Liver (tissue), 8 donors: ENCODE measurements at regions not wholly inside any gene's neighbourhood (a gene's known extent, or its start where the extent isn't known, plus 50 kb on each side); places are given as distances from the start of the nearest gene placed in this dataset.

Experiments
- DNase-seq: peaks from one replicate; pipeline ENCODE4 v3.0.0-alpha.2; 2017; ENCODE audit warnings: low spot score
- H3K27ac ChIP-seq, 2 donors: one replicate each; pipeline ENCODE4 v1.7.0; 2013; ENCODE audit warnings: inconsistent platforms in 2 of 2, low read length in 2 of 2, control low read depth in 1 of 2, low read depth in 1 of 2, mild to moderate bottlenecking in 1 of 2
- H3K27me3 ChIP-seq, 4 donors: one replicate each; pipeline versions ENCODE4 v1.6.1 to v1.7.0; 2013; ENCODE audit warnings: low read length in 3 of 4, inconsistent platforms in 1 of 4, mild to moderate bottlenecking in 1 of 4, moderate library complexity in 1 of 4; ENCODE audit not compliant: control insufficient read depth in 4 of 4, insufficient read depth in 4 of 4
- H3K36me3 ChIP-seq, 4 donors: one replicate each; pipeline versions ENCODE4 v1.6.1 to v1.7.0; 2013; ENCODE audit warnings: low read length in 3 of 4, mild to moderate bottlenecking in 3 of 4, low read depth in 1 of 4, moderate library complexity in 1 of 4; ENCODE audit not compliant: control insufficient read depth in 4 of 4, insufficient read depth in 3 of 4
- H3K4me1 ChIP-seq, 4 donors: one replicate each; pipeline versions ENCODE4 v1.6.1 to v1.7.0; 2013; ENCODE audit warnings: low read length in 3 of 4, mild to moderate bottlenecking in 3 of 4, moderate library complexity in 1 of 4; ENCODE audit not compliant: control insufficient read depth in 4 of 4, insufficient read depth in 4 of 4
- H3K4me3 ChIP-seq, 3 donors: one replicate each; pipeline versions ENCODE4 v1.6.1 to v1.7.0; 2013; ENCODE audit warnings: low read length in 3 of 3, control low read depth in 1 of 3, low read depth in 1 of 3, mild to moderate bottlenecking in 1 of 3
- H3K9ac ChIP-seq, 2 donors: one replicate each; pipeline ENCODE4 v1.7.0; 2013; ENCODE audit warnings: low read length in 2 of 2, mild to moderate bottlenecking in 2 of 2, moderate library complexity in 2 of 2, control low read depth in 1 of 2, low read depth in 1 of 2
- H3K9me3 ChIP-seq, 4 donors: one replicate each; pipeline versions ENCODE4 v1.6.1 to v1.7.0; 2013; ENCODE audit warnings: low read length in 3 of 4; ENCODE audit not compliant: control insufficient read depth in 4 of 4
- EGR1 ChIP-seq, 2 donors: IDR thresholded peaks; 2 replicates each; pipeline ENCODE4 v1.6.1; 2016 to 2018; ENCODE audit warnings: antibody characterized with exemption in 2 of 2, low read depth in 2 of 2
- FOXA1 ChIP-seq: IDR thresholded peaks from 2 replicates; pipeline ENCODE4 v1.6.1; 2016; ENCODE audit warnings: antibody characterized with exemption
- FOXA2 ChIP-seq: IDR thresholded peaks from 2 replicates; pipeline ENCODE4 v1.6.1; 2016; ENCODE audit warnings: antibody characterized with exemption
- GABPA ChIP-seq, 2 donors: IDR thresholded peaks in 1 of 2; conservative IDR thresholded peaks in 1 of 2; 2 replicates each; pipeline ENCODE4 v1.6.1; 2016; ENCODE audit warnings: antibody characterized with exemption in 2 of 2, mild to moderate bottlenecking in 1 of 2, moderate library complexity in 1 of 2
- HNF4A ChIP-seq, 2 donors: conservative IDR thresholded peaks; 2 replicates each; pipeline ENCODE4 v1.6.1; 2016; ENCODE audit warnings: antibody characterized with exemption in 2 of 2, mild to moderate bottlenecking in 2 of 2
- HNF4G ChIP-seq: IDR thresholded peaks from 2 replicates; pipeline ENCODE4 v1.6.1; 2016; ENCODE audit warnings: antibody characterized with exemption
- JUND ChIP-seq, 2 donors: IDR thresholded peaks; 2 replicates each; pipeline ENCODE4 v1.6.1; 2016; ENCODE audit warnings: antibody characterized with exemption in 2 of 2
- NR2F2 ChIP-seq: IDR thresholded peaks from 2 replicates; pipeline ENCODE4 v1.6.1; 2016; ENCODE audit warnings: antibody characterized with exemption
- RAD21 ChIP-seq, 2 donors: IDR thresholded peaks; 2 replicates each; pipeline ENCODE4 v1.6.1; 2016; ENCODE audit warnings: antibody characterized with exemption in 2 of 2, mild to moderate bottlenecking in 2 of 2
- RXRA ChIP-seq, 2 donors: IDR thresholded peaks; 2 replicates each; pipeline ENCODE4 v1.6.1; 2017 to 2018; ENCODE audit warnings: antibody characterized with exemption in 2 of 2, mild to moderate bottlenecking in 1 of 2
- SP1 ChIP-seq: IDR thresholded peaks from 2 replicates; pipeline ENCODE4 v1.6.1; 2018; ENCODE audit warnings: antibody characterized with exemption, mild to moderate bottlenecking
- TAF1 ChIP-seq: conservative IDR thresholded peaks from 2 replicates; pipeline ENCODE4 v1.6.1; 2016; ENCODE audit warnings: antibody characterized with exemption, mild to moderate bottlenecking
- YY1 ChIP-seq: IDR thresholded peaks from 2 replicates; pipeline ENCODE4 v1.6.1; 2016; ENCODE audit warnings: antibody characterized with exemption, mild to moderate bottlenecking
- WGBS: extraction: QIAGEN DNeasy Blood & Tissue Kit; methylation state at CpG from one replicate; pipeline ENCODE4 v1.1.7; 2013; 5-methylcytosine and 5-hydroxymethylcytosine counted together
- TF ChIP-seq, protein P1 (sequence below): IDR thresholded peaks from 2 replicates; pipeline ENCODE4 v1.6.1; 2016; ENCODE audit warnings: antibody characterized with exemption
- TF ChIP-seq, protein P2 (sequence below): IDR thresholded peaks from 2 replicates; pipeline ENCODE4 v1.6.1; 2016; ENCODE audit warnings: antibody characterized with exemption
- TF ChIP-seq, protein P3 (sequence below): IDR thresholded peaks from 2 replicates; pipeline ENCODE4 v1.6.1; 2016; ENCODE audit warnings: antibody characterized with exemption
- TF ChIP-seq, protein P4 (sequence below): fragments of 150-350 bp; IDR thresholded peaks from 2 replicates; pipeline ENCODE4 v1.5.1; 2017; ENCODE audit warnings: improper control_type of control experiment, low read depth, low read length; ENCODE audit not compliant: missing input control
- TF ChIP-seq, protein P5 (sequence below): IDR thresholded peaks from 2 replicates; pipeline ENCODE4 v1.6.1; 2016; ENCODE audit warnings: antibody characterized with exemption, mild to moderate bottlenecking
- donor health status: healthy.
- donor health status: healthy.
- donor health status: healthy.
- donor health status: healthy.
- donor health status: healthy.

DNA sequence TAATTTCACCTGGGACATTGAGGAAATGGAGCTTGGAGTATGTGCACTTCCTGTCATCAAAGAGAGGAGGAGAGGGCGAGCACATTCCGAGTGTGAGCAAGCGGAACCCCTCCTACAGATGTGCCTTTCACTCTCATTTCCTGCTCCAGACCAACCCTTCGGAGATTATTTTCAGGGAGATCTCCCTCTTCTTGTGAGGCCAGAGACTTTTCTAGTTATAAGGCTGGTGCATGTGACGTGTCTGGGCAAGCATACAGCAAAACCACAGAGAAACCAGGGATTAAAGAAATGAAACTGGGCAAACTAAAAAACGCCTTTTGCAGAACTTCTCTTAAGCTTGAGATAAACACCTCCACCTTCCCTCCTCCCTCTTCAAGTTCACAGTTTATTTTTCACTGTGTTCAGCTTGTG lies 409.2 kb upstream of the TCF4 start:
- H3K27ac ChIP-seq, result no peak overlapping the region
- no peak overlapping the region for H3K9ac ChIP-seq
- H3K4me3 ChIP-seq, result no peak overlapping the region
- TF ChIP-seq FOXA1, result no peak
- TF ChIP-seq RAD21 (IDR thresholded peaks at IDR 0.05), result no peak
- no peak for TF ChIP-seq SP1
- no peak for TF ChIP-seq GABPA (IDR thresholded peaks at IDR 0.05 in 1 of 2, conservative IDR thresholded peaks at IDR 0.05 in 1 of 2)
- no peak for TF ChIP-seq FOXA2
- TF ChIP-seq TAF1, result no peak
- TF ChIP-seq, protein P1, sequence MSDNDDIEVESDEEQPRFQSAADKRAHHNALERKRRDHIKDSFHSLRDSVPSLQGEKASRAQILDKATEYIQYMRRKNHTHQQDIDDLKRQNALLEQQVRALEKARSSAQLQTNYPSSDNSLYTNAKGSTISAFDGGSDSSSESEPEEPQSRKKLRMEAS, result no peak
- TF ChIP-seq, protein P2, sequence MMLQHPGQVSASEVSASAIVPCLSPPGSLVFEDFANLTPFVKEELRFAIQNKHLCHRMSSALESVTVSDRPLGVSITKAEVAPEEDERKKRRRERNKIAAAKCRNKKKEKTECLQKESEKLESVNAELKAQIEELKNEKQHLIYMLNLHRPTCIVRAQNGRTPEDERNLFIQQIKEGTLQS, result no peak
- no peak for TF ChIP-seq EGR1 (IDR thresholded peaks at IDR 0.05; ENCODE audit: low read depth in 2 of 2)
- no peak for TF ChIP-seq NR2F2
- TF ChIP-seq, protein P3, sequence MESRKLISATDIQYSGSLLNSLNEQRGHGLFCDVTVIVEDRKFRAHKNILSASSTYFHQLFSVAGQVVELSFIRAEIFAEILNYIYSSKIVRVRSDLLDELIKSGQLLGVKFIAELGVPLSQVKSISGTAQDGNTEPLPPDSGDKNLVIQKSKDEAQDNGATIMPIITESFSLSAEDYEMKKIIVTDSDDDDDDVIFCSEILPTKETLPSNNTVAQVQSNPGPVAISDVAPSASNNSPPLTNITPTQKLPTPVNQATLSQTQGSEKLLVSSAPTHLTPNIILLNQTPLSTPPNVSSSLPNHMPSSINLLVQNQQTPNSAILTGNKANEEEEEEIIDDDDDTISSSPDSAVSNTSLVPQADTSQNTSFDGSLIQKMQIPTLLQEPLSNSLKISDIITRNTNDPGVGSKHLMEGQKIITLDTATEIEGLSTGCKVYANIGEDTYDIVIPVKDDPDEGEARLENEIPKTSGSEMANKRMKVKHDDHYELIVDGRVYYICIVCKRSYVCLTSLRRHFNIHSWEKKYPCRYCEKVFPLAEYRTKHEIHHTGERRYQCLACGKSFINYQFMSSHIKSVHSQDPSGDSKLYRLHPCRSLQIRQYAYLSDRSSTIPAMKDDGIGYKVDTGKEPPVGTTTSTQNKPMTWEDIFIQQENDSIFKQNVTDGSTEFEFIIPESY, result no peak
- no peak for TF ChIP-seq RXRA (IDR thresholded peaks at IDR 0.05)
- TF ChIP-seq, protein P4, sequence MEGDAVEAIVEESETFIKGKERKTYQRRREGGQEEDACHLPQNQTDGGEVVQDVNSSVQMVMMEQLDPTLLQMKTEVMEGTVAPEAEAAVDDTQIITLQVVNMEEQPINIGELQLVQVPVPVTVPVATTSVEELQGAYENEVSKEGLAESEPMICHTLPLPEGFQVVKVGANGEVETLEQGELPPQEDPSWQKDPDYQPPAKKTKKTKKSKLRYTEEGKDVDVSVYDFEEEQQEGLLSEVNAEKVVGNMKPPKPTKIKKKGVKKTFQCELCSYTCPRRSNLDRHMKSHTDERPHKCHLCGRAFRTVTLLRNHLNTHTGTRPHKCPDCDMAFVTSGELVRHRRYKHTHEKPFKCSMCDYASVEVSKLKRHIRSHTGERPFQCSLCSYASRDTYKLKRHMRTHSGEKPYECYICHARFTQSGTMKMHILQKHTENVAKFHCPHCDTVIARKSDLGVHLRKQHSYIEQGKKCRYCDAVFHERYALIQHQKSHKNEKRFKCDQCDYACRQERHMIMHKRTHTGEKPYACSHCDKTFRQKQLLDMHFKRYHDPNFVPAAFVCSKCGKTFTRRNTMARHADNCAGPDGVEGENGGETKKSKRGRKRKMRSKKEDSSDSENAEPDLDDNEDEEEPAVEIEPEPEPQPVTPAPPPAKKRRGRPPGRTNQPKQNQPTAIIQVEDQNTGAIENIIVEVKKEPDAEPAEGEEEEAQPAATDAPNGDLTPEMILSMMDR, result no peak
- no peak for TF ChIP-seq JUND (IDR thresholded peaks at IDR 0.05)
- no peak for TF ChIP-seq HNF4A (conservative IDR thresholded peaks at IDR 0.05)
- no peak for TF ChIP-seq YY1
- TF ChIP-seq HNF4G, result no peak
- TF ChIP-seq, protein P5, sequence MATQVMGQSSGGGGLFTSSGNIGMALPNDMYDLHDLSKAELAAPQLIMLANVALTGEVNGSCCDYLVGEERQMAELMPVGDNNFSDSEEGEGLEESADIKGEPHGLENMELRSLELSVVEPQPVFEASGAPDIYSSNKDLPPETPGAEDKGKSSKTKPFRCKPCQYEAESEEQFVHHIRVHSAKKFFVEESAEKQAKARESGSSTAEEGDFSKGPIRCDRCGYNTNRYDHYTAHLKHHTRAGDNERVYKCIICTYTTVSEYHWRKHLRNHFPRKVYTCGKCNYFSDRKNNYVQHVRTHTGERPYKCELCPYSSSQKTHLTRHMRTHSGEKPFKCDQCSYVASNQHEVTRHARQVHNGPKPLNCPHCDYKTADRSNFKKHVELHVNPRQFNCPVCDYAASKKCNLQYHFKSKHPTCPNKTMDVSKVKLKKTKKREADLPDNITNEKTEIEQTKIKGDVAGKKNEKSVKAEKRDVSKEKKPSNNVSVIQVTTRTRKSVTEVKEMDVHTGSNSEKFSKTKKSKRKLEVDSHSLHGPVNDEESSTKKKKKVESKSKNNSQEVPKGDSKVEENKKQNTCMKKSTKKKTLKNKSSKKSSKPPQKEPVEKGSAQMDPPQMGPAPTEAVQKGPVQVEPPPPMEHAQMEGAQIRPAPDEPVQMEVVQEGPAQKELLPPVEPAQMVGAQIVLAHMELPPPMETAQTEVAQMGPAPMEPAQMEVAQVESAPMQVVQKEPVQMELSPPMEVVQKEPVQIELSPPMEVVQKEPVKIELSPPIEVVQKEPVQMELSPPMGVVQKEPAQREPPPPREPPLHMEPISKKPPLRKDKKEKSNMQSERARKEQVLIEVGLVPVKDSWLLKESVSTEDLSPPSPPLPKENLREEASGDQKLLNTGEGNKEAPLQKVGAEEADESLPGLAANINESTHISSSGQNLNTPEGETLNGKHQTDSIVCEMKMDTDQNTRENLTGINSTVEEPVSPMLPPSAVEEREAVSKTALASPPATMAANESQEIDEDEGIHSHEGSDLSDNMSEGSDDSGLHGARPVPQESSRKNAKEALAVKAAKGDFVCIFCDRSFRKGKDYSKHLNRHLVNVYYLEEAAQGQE, result no peak
- no peaks in the 10 kb centered on the region for H3K27me3 ChIP-seq
- H3K36me3 ChIP-seq, result no peaks in the 10 kb centered on the region
- 68% methylated on average over 6 of the region's 6 CpGs for WGBS
- H3K9me3 ChIP-seq, result no peaks in the 10 kb centered on the region
- DNase-seq, result no peak
- no peaks in the 10 kb centered on the region for H3K4me1 ChIP-seq
